ENCODE measurements at regions not wholly inside any gene's neighbourhood (a gene's known extent, or its start where the extent isn't known, plus 50 kb on each side); places are given as distances from the start of the nearest gene placed in this dataset.

- H3K9me3 Mint-ChIP-seq = peaks cover 9% of the 10 kb centered on the region
- H3K36me3 Mint-ChIP-seq (ENCODE audit: low read depth) = no peaks in the 10 kb centered on the region
- no peak for TF ChIP-seq CTCF (IDR thresholded peaks at IDR 0.05)
- no peak for ATAC-seq (ENCODE audit: poor library complexity)
- no peaks in the 10 kb centered on the region for H3K4me1 ChIP-seq (ENCODE audit: insufficient read depth, low read length)
- no peak for DNase-seq
- no peaks in the 10 kb centered on the region for H3K4me1 Mint-ChIP-seq (ENCODE audit: low read depth)
- ChIA-PET CTCF (no interaction called here), POLR2A (no interaction called here)
- H3K36me3 ChIP-seq (ENCODE audit: insufficient read depth, low read length) = no peaks in the 10 kb centered on the region
- H3K27ac Mint-ChIP-seq = no peak overlapping the region
- H3K4me3 ChIP-seq (ENCODE audit: low read length) = no peak overlapping the region
- H3K4me3 Mint-ChIP-seq = no peak overlapping the region
- no peaks in the 10 kb centered on the region for H3K27me3 Mint-ChIP-seq
- H3K9me3 ChIP-seq (ENCODE audit: control insufficient read depth in 1 of 2, insufficient read depth in 1 of 2, low read length in 2 of 2) = peaks cover 0 to 2% of the 10 kb centered on the region in 2 experiments
- no peaks in the 10 kb centered on the region for H3K27me3 ChIP-seq (ENCODE audit: control insufficient read depth in 1 of 2, insufficient read depth in 2 of 2, low read length in 2 of 2)
- intact Hi-C loops (cut with DNase I, micrococcal nuclease) = no loop called here
- H3K27ac ChIP-seq (ENCODE audit: low read depth in 1 of 2, low read length in 2 of 2) = no peak overlapping the region
Measured at GRCh38 chr13:63910511-63910910, 2494.9 kb upstream of the PCDH20 start.

- no peaks in the 10 kb centered on the region for H3K4me1 ChIP-seq (ENCODE audit: insufficient read depth, low read length)
- Mint-ChIP-seq H3K9me3 (peaks cover 9% of the 10 kb centered on the region), H3K27me3 (no peaks in the 10 kb centered on the region), H3K4me3 (no peak overlapping the region), H3K27ac (no peak overlapping the region), H3K36me3 (ENCODE audit: low read depth) (no peaks in the 10 kb centered on the region), H3K4me1 (ENCODE audit: low read depth) (no peaks in the 10 kb centered on the region)
- H3K36me3 ChIP-seq (ENCODE audit: insufficient read depth, low read length) = no peaks in the 10 kb centered on the region
- peaks cover 0 to 8% of the 10 kb centered on the region in 2 experiments for H3K9me3 ChIP-seq (ENCODE audit: control insufficient read depth in 1 of 2, insufficient read depth in 1 of 2, low read length in 2 of 2)
- POLR2A ChIA-PET = no interaction called here
- H3K27ac ChIP-seq (ENCODE audit: low read depth in 1 of 2, low read length in 2 of 2) = no peak overlapping the region
- intact Hi-C loops (cut with DNase I, micrococcal nuclease) = no loop called here
- TF ChIP-seq CTCF (IDR thresholded peaks at IDR 0.05) = no peak
- CTCF ChIA-PET = no interaction called here
- ATAC-seq (ENCODE audit: poor library complexity) (no peak), DNase-seq (no peak)
- no peaks in the 10 kb centered on the region for H3K27me3 ChIP-seq (ENCODE audit: control insufficient read depth in 1 of 2, insufficient read depth in 2 of 2, low read length in 2 of 2)
- H3K4me3 ChIP-seq (ENCODE audit: low read length) = no peak overlapping the region
Measured at GRCh38 chr13:63909726-63910375, 2494.2 kb upstream of the PCDH20 start.

- peaks cover 9% of the 10 kb centered on the region for H3K9me3 Mint-ChIP-seq
- TF ChIP-seq CTCF (IDR thresholded peaks at IDR 0.05) = no peak
- no peak overlapping the region for H3K4me3 Mint-ChIP-seq
- ChIA-PET POLR2A (no interaction called here), CTCF (no interaction called here)
- Histone ChIP-seq H3K27ac (ENCODE audit: low read depth in 1 of 2, low read length in 2 of 2) (no peak overlapping the region), H3K27me3 (ENCODE audit: control insufficient read depth in 1 of 2, insufficient read depth in 2 of 2, low read length in 2 of 2) (no peaks in the 10 kb centered on the region), H3K9me3 (ENCODE audit: control insufficient read depth in 1 of 2, insufficient read depth in 1 of 2, low read length in 2 of 2) (peaks cover 3 to 15% of the 10 kb centered on the region in 2 experiments), H3K4me1 (ENCODE audit: insufficient read depth, low read length) (no peaks in the 10 kb centered on the region), H3K36me3 (ENCODE audit: insufficient read depth, low read length) (no peaks in the 10 kb centered on the region), H3K4me3 (ENCODE audit: low read length) (no peak overlapping the region)
- H3K27ac Mint-ChIP-seq = no peak overlapping the region
- no peak for DNase-seq
- intact Hi-C loops (cut with DNase I, micrococcal nuclease) = no loop called here
- H3K36me3 Mint-ChIP-seq (ENCODE audit: low read depth) = no peaks in the 10 kb centered on the region
- H3K27me3 Mint-ChIP-seq = no peaks in the 10 kb centered on the region
- ATAC-seq (ENCODE audit: poor library complexity) = no peak
- H3K4me1 Mint-ChIP-seq (ENCODE audit: low read depth) = no peaks in the 10 kb centered on the region
Measured at GRCh38 chr13:63902141-63902540, 2486.5 kb upstream of the PCDH20 start.
